K562 (cell line): ENCODE measurements at regions not wholly inside any gene's neighbourhood (a gene's known extent, or its start where the extent isn't known, plus 50 kb on each side); places are given as distances from the start of the nearest gene placed in this dataset.

Experiments
- BCL6 ChIP-seq: fragments of 250-450 bp; sonication (Bioruptor Pico); IDR thresholded peaks from 2 replicates; pipeline ENCODE4 v1.4.0; 2020
- BCOR ChIP-seq: fragments of 450-650 bp; IDR thresholded peaks from 2 replicates; pipeline ENCODE4 v1.6.1; 2016
- CTCF ChIP-seq, 3 experiments: IDR thresholded peaks in 2 of 3; conservative IDR thresholded peaks in 1 of 3; 2 replicates each; pipeline ENCODE4 v1.5.1; 2011 to 2012; ENCODE audit warnings: low read length in 3 of 3, mild to moderate bottlenecking in 3 of 3, control low read depth in 2 of 3, improper control_type of control experiment in 1 of 3, inconsistent platforms in 1 of 3, low read depth in 1 of 3, mixed read lengths in 1 of 3, moderate library complexity in 1 of 3; ENCODE audit not compliant: insufficient read depth in 2 of 3
- EP300 ChIP-seq: IDR thresholded peaks from 2 replicates; pipeline ENCODE4 v1.6.1; 2012; ENCODE audit warnings: low read length, improper control_type of control experiment
- ETV1 ChIP-seq: fragments of 450-650 bp; conservative IDR thresholded peaks from 2 replicates; pipeline ENCODE4 v1.6.1; 2016; ENCODE audit warnings: missing genetic modification characterization, control low read depth, low read depth, missing compliant biosample characterization
- HMBOX1 ChIP-seq: sonication (generic); IDR thresholded peaks from 2 replicates; pipeline ENCODE4 v1.6.1; 2016
- NFYB ChIP-seq: IDR thresholded peaks from 2 replicates; pipeline ENCODE4 v1.6.1; 2011; ENCODE audit warnings: mild to moderate bottlenecking, moderate library complexity; ENCODE audit not compliant: insufficient read length; ENCODE audit errors: extremely low read depth
- SIRT6 ChIP-seq: IDR thresholded peaks from one replicate; pipeline ENCODE4 v1.6.1; 2012; ENCODE audit warnings: low read depth, mild to moderate bottlenecking, control low read depth, inconsistent platforms, low read length, moderate library complexity
- TFE3 ChIP-seq: fragments of 450-650 bp; formaldehyde crosslinking; IDR thresholded peaks from 2 replicates; pipeline ENCODE4 v1.4.0; 2020; ENCODE audit warnings: mild to moderate bottlenecking, mixed read lengths
- USF1 ChIP-seq: sonication (generic); formaldehyde crosslinking; IDR thresholded peaks from 2 replicates; pipeline ENCODE4 v1.9.0; 2022; ENCODE audit warnings: mild to moderate bottlenecking, missing genetic modification reagents
- ZBTB17 ChIP-seq: fragments of 450-650 bp; formaldehyde crosslinking; IDR thresholded peaks from 2 replicates; pipeline ENCODE4 v1.4.0; 2020; ENCODE audit warnings: mild to moderate bottlenecking
- ZNF431 ChIP-seq: sonication (generic); formaldehyde crosslinking; IDR thresholded peaks from 2 replicates; pipeline ENCODE4 v1.8.0; 2022; ENCODE audit warnings: mild to moderate bottlenecking, missing genetic modification reagents

- TF ChIP-seq BCL6 (no peak), USF1 (no peak), CTCF (IDR thresholded peaks at IDR 0.05 in 2 of 3, conservative IDR thresholded peaks at IDR 0.05 in 1 of 3; ENCODE audit: insufficient read depth in 2 of 3, low read depth in 1 of 3, low read length in 3 of 3) (no peak), ZNF431 (CRISPR knock-in tag) (no peak), SIRT6 (no peak), NFYB (no peak), HMBOX1 (no peak), ZBTB17 (CRISPR knock-in tag) (no peak), TFE3 (CRISPR knock-in tag) (no peak), EP300 (no peak), ETV1 (tag) (no peak), BCOR (no peak)
These were observed 104.2 kb upstream of the SORBS2 start for GRCh38 chr4:185916231-185916630.
